Esophagus muscularis mucosa (tissue), 4 donors: ENCODE measurements at regions not wholly inside any gene's neighbourhood (a gene's known extent, or its start where the extent isn't known, plus 50 kb on each side); places are given as distances from the start of the nearest gene placed in this dataset.

Source experiments
- DNase-seq: peaks from one replicate; pipeline ENCODE4 v3.0.0-alpha.2; 2017; ENCODE audit errors: extremely low spot score
- H3K27ac ChIP-seq, 4 donors: fragments of 200-600 bp; sonication (generic); replicated peaks in 1 of 4; 1 replicate in 3 of 4; 2 replicates in 1 of 4; pipeline ENCODE4 v1.5.1; 2016 to 2019; ENCODE audit warnings: mild to moderate bottlenecking in 1 of 4
- H3K27me3 ChIP-seq, 4 donors: fragments of 200-600 bp; sonication (generic); one replicate each; pipeline versions ENCODE4 v1.5.1 to v1.6.0; 2016 to 2019
- H3K36me3 ChIP-seq, 4 donors: fragments of 200-600 bp; sonication (generic); one replicate each; pipeline ENCODE4 v1.5.1; 2016 to 2019
- H3K4me1 ChIP-seq, 4 donors: fragments of 200-600 bp; sonication (generic); one replicate each; pipeline ENCODE4 v1.5.1; 2016 to 2019
- H3K4me3 ChIP-seq, 4 donors: fragments of 200-600 bp; sonication (generic); 1 replicate in 2 of 4; 2 replicates in 2 of 4; pipeline ENCODE4 v1.5.1; 2016 to 2019; ENCODE audit warnings: mild to moderate bottlenecking in 4 of 4, moderate library complexity in 1 of 4
- H3K9me3 ChIP-seq, 4 donors: fragments of 200-600 bp; sonication (generic); 1 replicate in 3 of 4; 2 replicates in 1 of 4; pipeline ENCODE4 v1.5.1; 2016 to 2019
- EP300 ChIP-seq: sonication (generic); formaldehyde crosslinking; IDR thresholded peaks from one replicate; pipeline ENCODE4 v1.6.1; 2017; ENCODE audit warnings: antibody characterized with exemption
- POLR2A ChIP-seq: fragments of 450-650 bp; IDR thresholded peaks from one replicate; pipeline ENCODE4 v1.6.1; 2017; ENCODE audit warnings: antibody characterized with exemption, moderate library complexity, mild to moderate bottlenecking, low read depth
- POLR2AphosphoS5 ChIP-seq, 2 donors: sonication (generic); formaldehyde crosslinking; IDR thresholded peaks; one replicate each; pipeline ENCODE4 v1.6.1; 2017; ENCODE audit warnings: antibody characterized with exemption in 2 of 2
- WGBS: methylation state at CpG from one replicate; pipeline ENCODE4 v1.1.5; 2018; 5-methylcytosine and 5-hydroxymethylcytosine counted together
- intact Hi-C: fragments of 100-400 bp; cut with DNase I; formaldehyde crosslinking; loops from one replicate; pipeline ENCODE4 v1.15.1; 2023
- TF ChIP-seq, protein P1 (sequence below), 3 experiments: fragments of 200-600 bp in 2 of 3; fragments of 450-650 bp in 1 of 3; sonication (generic) in 2 of 3; IDR thresholded peaks; one replicate each; pipeline ENCODE4 v1.5.1; 2017 to 2019; ENCODE audit warnings: antibody characterized with exemption in 3 of 3, mild to moderate bottlenecking in 2 of 3, moderate library complexity in 1 of 3

GRCh38 chr6:9316831-9317230, 881.5 kb upstream of the SLC35B3 start:
- DNase-seq: no peak
- Histone ChIP-seq H3K4me3 (no peak overlapping the region), H3K9me3 (no peaks in the 10 kb centered on the region), H3K4me1 (no peaks in the 10 kb centered on the region), H3K27me3 (no peaks in the 10 kb centered on the region), H3K36me3 (no peaks in the 10 kb centered on the region), H3K27ac (no peak overlapping the region)
- 84% methylated on average over 3 of the region's 3 CpGs for WGBS
- intact Hi-C loops: no loop called here
- TF ChIP-seq EP300 (no peak), POLR2A (no peak), POLR2AphosphoS5 (IDR thresholded peaks at IDR 0.05) (no peak)
- TF ChIP-seq, protein P1, sequence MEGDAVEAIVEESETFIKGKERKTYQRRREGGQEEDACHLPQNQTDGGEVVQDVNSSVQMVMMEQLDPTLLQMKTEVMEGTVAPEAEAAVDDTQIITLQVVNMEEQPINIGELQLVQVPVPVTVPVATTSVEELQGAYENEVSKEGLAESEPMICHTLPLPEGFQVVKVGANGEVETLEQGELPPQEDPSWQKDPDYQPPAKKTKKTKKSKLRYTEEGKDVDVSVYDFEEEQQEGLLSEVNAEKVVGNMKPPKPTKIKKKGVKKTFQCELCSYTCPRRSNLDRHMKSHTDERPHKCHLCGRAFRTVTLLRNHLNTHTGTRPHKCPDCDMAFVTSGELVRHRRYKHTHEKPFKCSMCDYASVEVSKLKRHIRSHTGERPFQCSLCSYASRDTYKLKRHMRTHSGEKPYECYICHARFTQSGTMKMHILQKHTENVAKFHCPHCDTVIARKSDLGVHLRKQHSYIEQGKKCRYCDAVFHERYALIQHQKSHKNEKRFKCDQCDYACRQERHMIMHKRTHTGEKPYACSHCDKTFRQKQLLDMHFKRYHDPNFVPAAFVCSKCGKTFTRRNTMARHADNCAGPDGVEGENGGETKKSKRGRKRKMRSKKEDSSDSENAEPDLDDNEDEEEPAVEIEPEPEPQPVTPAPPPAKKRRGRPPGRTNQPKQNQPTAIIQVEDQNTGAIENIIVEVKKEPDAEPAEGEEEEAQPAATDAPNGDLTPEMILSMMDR (IDR thresholded peaks at IDR 0.05): no peak

- Histone ChIP-seq H3K4me1 (no peaks in the 10 kb centered on the region), H3K9me3 (no peaks in the 10 kb centered on the region), H3K27ac (no peak overlapping the region), H3K27me3 (no peaks in the 10 kb centered on the region), H3K36me3 (no peaks in the 10 kb centered on the region), H3K4me3 (no peak overlapping the region)
- WGBS: 71% methylated on average over 4 of the region's 4 CpGs
- no peak for DNase-seq
- TF ChIP-seq POLR2A (no peak), POLR2AphosphoS5 (IDR thresholded peaks at IDR 0.05) (no peak), EP300 (no peak)
- TF ChIP-seq, protein P1 (IDR thresholded peaks at IDR 0.05): no peak
- intact Hi-C loops: no loop called here
Observed at GRCh38 chr6:9315966-9316650, 880.8 kb upstream of the SLC35B3 start.

GRCh38 chr6:9308284-9308683, 872.9 kb upstream of the SLC35B3 start:
- WGBS: 60% methylated on average over 4 of the region's 4 CpGs
- Histone ChIP-seq H3K4me1 (no peaks in the 10 kb centered on the region), H3K27ac (no peak overlapping the region), H3K27me3 (no peaks in the 10 kb centered on the region), H3K36me3 (no peaks in the 10 kb centered on the region), H3K9me3 (no peaks in the 10 kb centered on the region), H3K4me3 (no peak overlapping the region)
- TF ChIP-seq EP300 (no peak), POLR2A (no peak), POLR2AphosphoS5 (IDR thresholded peaks at IDR 0.05) (no peak)
- TF ChIP-seq, protein P1 (IDR thresholded peaks at IDR 0.05): no peak
- intact Hi-C loops: no loop called here
- DNase-seq: no peak

- Histone ChIP-seq H3K27ac (no peak overlapping the region), H3K27me3 (no peaks in the 10 kb centered on the region), H3K4me3 (no peak overlapping the region), H3K4me1 (no peaks in the 10 kb centered on the region), H3K9me3 (no peaks in the 10 kb centered on the region), H3K36me3 (no peaks in the 10 kb centered on the region)
- no peak for DNase-seq
- no peak for TF ChIP-seq POLR2A
- TF ChIP-seq, protein P1 (IDR thresholded peaks at IDR 0.05): no peak
- no peak for TF ChIP-seq POLR2AphosphoS5 (IDR thresholded peaks at IDR 0.05)
- no peak for TF ChIP-seq EP300
- WGBS: 75% methylated on average over 2 of the region's 2 CpGs
- intact Hi-C loops: no loop called here
Observed at GRCh38 chr6:9307786-9308185, 872.4 kb upstream of the SLC35B3 start.

DNA sequence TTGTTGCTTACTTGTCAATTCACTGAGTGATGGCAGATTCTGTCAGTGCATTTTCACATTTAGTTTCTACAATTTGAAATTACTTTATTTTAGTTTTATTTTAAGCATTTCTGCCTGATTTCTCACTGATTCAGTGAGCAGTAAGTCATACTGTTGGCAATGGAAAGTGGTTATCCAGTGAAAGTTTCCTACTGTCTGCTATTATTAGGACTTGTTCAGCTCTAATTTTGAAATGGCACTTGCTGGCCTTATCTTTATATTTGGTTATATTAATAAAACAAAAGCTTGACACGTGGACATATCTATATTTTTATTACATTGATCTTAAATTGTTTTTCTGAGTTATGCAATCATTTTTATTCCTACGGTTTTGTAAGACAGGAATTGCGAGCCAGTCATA, 871.8 kb upstream of the SLC35B3 start:
- DNase-seq: no peak
- Histone ChIP-seq H3K27me3 (no peaks in the 10 kb centered on the region), H3K4me1 (no peaks in the 10 kb centered on the region), H3K36me3 (no peaks in the 10 kb centered on the region), H3K9me3 (no peaks in the 10 kb centered on the region), H3K27ac (no peak overlapping the region), H3K4me3 (no peak overlapping the region)
- 63% methylated on average over 3 of the region's 3 CpGs for WGBS
- TF ChIP-seq EP300 (no peak), POLR2AphosphoS5 (IDR thresholded peaks at IDR 0.05) (no peak), POLR2A (no peak)
- TF ChIP-seq, protein P1 (IDR thresholded peaks at IDR 0.05): no peak
- intact Hi-C loops: no loop called here
